GM18505 (cell line): ENCODE measurements at regions not wholly inside any gene's neighbourhood (a gene's known extent, or its start where the extent isn't known, plus 50 kb on each side); places are given as distances from the start of the nearest gene placed in this dataset.

Experiments used
- ATAC-seq: cut with Tn5 transposase; IDR thresholded peaks from one replicate; pipeline ENCODE4 v1.9.1; 2021; ENCODE audit not compliant: unreplicated experiment
- POLR2A ChIP-seq: IDR thresholded peaks from 4 replicates; pipeline ENCODE4 v1.6.1; 2011; ENCODE audit warnings: borderline replicate concordance; ENCODE audit not compliant: insufficient read depth, insufficient read length; ENCODE audit errors: extremely low read depth

DNA sequence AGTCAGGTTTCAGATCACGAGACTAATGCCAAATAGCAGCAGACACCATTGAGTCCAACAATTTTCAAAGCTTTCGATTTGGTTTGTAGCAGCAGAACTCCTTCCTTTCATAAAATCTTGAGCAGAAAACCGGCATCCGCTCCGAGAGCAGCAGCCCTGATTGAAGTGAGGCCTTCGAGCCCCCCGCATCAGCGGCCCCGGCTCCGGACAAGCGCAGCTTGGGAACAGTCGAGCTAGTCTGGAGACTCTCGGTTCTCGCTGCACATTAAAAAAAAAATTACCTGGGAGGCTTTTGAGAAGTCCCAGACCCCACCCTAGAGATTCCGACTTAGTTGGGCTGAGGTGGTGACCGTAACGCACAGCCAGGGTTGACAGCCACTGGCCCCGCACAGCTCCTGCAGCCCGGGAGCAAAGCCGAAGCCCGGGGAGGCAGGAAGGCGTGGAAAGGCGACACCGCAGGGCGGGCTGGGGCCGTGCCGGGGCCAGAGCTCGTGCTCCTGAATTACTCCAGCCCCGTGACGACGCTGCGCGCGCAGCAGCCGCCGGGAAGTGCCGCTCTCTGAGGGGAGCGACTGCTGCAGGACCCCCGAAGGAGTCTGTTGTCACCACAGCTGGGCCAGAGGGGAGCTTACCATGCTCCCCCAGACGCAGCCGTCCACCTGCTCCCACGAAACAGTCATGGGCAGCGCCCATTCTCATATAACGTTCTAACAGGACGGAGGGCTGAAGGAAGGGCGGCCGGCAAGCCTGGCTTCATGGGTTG, 57.8 kb downstream of the SPATA19 start:
- TF ChIP-seq POLR2A = no peak
- no peak for ATAC-seq

DNA sequence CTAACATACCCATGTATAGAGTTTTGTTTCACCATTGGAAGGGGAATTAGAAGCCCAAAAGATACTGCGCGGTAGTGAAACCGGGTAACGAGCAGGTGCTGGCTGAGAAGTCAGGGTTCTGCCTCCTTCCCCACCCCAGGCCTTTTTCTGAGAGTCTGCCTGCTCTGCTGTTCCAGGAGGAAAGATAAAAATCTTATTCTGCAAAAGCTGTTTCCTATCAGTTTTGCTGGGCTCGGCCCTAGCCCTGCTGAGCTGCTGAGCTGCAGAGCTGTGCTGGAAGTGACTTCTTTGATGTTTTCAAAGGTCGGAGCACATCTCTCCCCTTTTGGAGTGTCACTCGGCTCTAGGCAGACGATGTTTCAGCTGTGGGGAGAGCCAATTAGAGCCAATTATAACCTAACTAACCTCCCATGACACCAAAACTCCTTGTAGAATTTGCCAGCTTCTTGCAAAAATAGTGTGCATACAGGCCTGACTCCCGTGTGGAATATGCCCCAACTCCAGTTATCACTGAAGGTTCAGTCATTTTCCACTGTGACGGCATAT, 59.4 kb downstream of the SPATA19 start:
- ATAC-seq = no peak

DNA sequence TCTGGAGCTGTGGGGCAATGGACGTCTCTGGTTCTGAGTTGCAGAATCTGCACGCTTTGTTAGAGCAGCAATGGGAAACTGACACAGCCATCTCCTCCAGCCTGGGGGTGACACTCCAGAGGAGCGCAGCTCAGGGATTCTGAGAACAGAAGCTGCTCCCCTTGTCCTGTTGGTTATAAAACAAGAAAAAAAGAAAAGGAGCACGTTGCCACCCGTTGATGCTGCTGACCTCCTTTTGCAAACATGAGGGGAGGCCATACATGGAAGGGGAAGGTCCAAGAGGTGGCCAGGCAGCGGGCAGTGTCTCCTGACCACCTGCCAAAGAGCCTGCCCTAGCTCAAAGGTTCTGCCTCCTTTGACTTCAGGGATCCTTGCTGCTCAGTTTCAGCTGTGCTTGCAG, 61.0 kb downstream of the SPATA19 start:
- no peak for TF ChIP-seq POLR2A
- no peak for ATAC-seq

More for the DNA sequence above, 59.4 kb downstream of the SPATA19 start:
- no peak for TF ChIP-seq POLR2A

DNA sequence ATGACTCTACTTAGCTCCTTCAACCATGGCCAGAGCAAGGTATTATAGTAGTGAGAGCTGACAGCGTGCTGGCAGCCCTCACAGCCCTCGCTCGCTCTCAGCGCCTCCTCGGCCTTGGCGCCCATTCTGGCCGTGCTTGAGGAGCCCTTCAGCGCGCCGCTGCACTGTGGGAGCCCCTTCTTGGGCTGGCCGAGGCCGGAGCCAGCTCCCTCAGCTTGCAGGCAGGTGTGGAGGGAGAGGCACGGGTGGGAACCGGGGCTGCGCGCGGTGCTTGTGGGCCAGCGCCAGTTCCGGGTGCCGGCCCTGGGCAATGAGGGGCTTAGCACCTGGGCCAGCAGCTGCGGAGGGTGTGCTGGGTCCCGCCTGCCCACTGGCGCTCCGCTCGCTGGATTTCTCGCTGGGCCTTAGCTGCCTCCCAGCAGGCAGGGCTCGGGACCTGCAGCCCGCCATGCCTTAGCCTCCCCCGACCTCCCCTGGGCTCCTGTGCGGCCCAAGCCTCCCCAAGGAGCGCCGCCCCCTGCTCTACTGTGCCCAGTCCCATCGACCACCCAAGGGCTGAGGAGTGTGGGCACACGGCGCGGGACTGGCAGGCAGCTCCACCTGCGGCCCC, 63.1 kb downstream of the SPATA19 start:
- ATAC-seq = no peak
- no peak for TF ChIP-seq POLR2A

DNA sequence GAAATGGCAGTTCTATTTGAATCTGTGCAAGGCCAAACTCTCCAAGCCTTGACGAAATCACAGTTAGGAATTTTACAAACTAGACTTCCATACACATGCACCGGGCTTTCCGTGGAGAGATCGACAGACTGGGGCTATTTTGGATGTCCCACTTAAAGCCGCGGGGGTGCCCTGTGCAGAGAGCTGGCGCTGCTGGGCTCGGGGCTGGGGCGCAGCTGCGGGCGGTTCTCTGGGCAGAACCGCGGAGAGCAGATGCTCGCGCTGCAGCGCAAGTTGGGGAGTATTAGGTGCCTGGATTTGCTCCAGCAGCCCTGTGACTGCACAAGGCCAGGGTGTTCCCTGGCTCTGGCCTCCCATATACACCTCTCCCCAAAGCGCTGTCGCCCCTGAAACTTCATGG, 67.2 kb downstream of the SPATA19 start:
- ATAC-seq = no peak
- TF ChIP-seq POLR2A = no peak

DNA sequence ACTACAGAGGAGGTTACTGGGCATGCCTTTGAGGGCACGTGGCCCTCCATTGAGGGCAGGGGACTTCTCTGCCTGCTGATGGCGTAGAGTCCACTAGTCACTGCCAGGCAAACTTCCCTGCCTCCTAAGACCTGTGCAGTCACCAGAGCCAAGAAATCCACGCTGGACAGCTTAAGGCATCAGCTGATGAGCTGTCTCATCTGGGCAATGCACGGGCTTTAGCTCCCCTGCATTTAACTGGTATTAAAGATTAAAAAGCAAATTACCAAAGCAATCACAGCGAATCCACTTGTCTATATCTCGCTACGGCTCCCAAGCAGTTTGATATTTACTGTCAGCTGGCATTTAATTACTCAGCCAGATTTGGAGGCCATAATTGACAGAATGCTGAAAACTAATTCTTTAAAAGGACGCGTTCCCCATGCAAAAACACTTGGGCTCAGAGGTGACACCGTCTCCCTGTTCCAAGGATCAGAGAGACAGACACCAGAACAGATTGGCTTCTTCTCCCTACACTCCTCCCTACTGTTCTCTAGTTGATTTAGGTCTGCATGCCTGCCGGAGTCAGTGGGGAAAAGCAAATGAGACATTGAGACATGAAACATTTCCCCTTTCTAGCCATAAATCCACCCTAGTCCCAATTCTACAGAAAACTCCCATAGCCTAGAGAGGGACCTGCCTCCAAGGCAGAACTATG, 68.5 kb downstream of the SPATA19 start:
- no peak for TF ChIP-seq POLR2A
- no peak for ATAC-seq

DNA sequence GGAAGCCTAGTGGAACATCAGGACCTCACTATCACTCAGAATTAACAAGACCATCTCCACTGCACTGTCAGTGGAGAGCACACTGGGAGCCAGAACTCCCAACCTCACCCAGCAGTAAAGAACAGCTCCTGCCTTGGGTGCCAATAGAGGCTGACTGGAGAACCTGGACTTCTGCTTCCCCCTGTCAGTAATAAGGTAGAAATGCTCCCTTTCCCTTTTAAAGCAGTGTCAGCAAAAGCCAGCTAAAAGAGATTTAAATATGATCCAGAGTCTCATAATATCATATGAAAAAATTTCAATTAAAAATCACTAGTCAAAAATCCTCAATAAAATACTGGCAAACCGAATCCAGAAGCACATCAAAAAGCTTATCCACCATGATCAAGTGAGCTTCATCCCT, 82.8 kb downstream of the SPATA19 start:
- no peak for ATAC-seq
- TF ChIP-seq POLR2A = no peak

DNA sequence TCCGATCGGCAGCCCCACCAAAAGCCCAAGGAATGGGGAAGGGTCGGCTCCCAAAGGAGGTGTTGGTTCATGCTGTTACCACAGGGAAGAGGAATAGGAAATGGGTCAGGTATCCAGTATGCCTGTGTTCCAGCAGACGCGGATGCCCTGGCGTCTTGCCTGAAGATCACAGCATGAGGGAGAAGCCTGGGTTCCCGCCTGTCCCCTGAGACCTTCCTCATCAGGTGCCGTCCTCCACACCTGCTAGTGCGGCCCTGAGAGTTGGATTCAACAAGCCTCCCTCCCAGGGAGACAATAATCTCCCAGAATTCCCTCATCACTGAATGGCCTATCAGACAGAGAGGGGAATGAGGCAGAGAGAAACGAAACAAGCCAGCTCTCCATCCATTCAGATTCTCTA, 92.2 kb downstream of the SPATA19 start:
- no peak for TF ChIP-seq POLR2A
- ATAC-seq = no peak

DNA sequence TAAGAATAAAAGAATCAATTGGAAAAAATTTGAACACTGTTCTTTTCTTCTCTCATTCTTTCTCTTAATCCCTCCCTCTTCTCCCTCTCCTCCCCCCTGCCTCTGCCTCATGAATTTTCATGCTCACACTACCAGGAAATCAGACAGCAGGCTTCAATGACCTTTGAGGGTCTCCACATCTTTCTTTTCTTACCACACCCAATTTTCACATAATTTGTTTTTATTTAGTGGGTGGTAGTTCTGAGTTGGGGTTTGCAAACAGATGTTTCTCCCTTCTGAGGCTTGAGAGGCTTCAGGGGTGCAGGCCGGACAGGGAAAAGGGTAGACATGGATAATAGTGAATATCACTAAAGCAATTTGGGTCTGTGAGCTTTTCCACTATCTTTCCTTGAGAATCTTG, 95.5 kb downstream of the SPATA19 start:
- TF ChIP-seq POLR2A = no peak
- no peak for ATAC-seq

DNA sequence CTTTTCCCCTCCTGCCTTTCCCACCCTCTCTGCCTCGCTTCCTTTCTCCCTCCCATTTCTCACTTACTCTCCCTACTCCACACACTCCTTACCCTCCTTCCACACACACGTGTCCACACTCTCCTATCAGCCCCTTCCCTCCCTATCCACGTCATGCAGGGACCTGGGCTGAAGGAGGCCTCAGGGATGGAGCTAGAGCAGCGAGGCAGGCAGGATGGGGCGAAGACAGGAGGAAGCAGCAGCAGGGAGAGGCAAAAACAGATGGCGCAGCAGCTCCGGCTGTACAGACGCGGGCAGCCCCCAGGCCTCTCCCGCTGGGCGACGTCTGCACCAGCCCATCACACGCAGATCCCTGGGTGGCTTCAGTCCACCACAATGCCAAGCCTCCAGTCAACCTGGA, 97.9 kb downstream of the SPATA19 start:
- no peak for ATAC-seq
- TF ChIP-seq POLR2A = no peak

DNA sequence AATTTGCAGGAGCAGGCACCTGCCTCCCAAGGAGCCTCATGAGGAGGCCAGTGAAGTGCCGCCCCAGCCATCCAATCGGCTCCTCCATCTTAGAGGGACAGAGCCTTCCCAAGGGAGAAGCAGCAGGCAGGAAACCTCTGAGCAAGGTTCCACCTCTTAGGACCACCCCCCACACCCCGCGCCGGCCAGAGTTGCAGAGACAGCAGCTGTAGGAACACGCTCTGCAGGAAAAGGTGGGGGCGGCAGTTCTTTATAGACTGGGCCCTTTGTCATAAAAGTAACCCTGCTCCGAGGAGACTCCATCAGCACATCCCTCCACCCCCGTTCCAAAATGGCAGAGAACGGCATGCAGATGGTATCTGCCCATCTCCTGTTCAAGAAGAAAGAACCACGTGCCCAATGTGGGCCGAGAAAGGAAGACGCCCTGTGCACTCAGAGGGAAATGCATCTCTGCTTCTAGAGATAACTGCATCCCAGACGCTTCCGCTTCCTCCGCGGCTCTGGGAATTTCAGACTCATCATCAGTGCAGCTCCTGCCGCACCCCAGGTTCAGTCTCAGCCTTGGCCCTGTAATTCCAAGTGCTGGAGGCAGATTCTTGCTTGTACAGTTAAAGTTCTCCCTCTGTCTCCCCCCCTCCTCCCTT, 98.5 kb downstream of the SPATA19 start:
- ATAC-seq = no peak
- no peak for TF ChIP-seq POLR2A

DNA sequence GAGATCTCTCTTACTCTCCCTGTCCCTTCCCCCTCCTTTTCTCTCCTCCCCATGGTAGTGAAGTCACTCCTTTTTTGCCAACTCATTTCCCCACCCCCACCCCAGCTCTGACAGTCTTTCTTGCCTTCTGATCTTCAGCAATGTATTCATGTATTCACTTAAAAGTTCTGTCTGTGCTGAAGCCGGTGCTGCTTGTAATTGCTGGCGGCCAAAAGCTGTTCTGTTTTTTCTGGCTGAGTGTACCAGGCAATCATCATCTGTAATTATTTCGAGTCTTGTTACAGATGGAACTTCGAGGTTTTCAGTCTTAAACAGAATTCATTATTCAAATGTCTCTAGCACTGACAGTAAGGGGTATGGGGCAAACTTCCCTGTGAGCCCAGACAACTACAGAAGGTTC, 99.5 kb downstream of the SPATA19 start:
- no peak for TF ChIP-seq POLR2A
- no peak for ATAC-seq

DNA sequence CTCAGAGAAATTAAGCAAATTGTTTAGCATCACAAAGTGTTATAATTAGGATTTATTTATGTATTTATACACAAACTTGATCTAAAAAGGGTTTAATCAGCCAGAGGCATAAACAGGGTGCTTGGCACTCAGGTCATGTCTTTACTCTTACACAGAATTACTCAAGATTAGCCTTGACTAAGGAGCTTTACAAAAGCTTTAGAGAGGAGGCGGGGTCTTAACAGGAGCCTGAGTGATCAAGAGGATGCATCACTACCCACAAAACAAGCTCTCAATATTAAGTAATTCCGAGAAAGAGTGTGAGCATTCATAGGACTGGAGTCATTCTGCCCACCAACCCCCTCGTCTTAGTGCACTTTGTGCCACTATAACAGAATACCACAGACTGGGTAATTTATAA, 103.0 kb downstream of the SPATA19 start:
- ATAC-seq = no peak
- no peak for TF ChIP-seq POLR2A
